SU-DHL-6 (cell line): ENCODE measurements at regions not wholly inside any gene's neighbourhood (a gene's known extent, or its start where the extent isn't known, plus 50 kb on each side); places are given as distances from the start of the nearest gene placed in this dataset.
A peak's percentile ranks its signal among the peaks of the same experiment; 100 is the strongest.

Experiments used
- H2AFZ ChIP-seq: fragments of 200-600 bp; sonication (generic); 2 replicates; pipeline ENCODE4 v1.6.1; 2014; ENCODE audit warnings: low read depth, mild to moderate bottlenecking, moderate library complexity, mixed read lengths, antibody characterized with exemption, low read length; ENCODE audit not compliant: severe bottlenecking
- H3F3A ChIP-seq: fragments of 200-600 bp; shearing (Covaris generic); 2 replicates; pipeline ENCODE4 v1.6.0; 2016; ENCODE audit warnings: antibody characterized with exemption, mild to moderate bottlenecking; ENCODE audit not compliant: insufficient read depth
- H3K27ac ChIP-seq: fragments of 200-600 bp; sonication (generic); 2 replicates; pipeline ENCODE4 v1.5.1; 2016; ENCODE audit warnings: low read depth, mild to moderate bottlenecking, low read length, moderate library complexity, mixed read lengths
- H3K27me3 ChIP-seq: fragments of 200-600 bp; sonication (generic), shearing (Covaris generic); 2 replicates; pipeline ENCODE4 v1.6.0; 2014; ENCODE audit warnings: mild to moderate bottlenecking, low read length
- H3K36me3 ChIP-seq: fragments of 200-600 bp; sonication (generic); 2 replicates; pipeline ENCODE4 v1.6.1; 2014; ENCODE audit warnings: mild to moderate bottlenecking, low read length, mixed read lengths
- H3K4me2 ChIP-seq: fragments of 300-600, 200-600 bp; shearing (Covaris generic), sonication (generic); 2 replicates; pipeline ENCODE4 v1.6.0; 2014; ENCODE audit warnings: low read length, low read depth, mild to moderate bottlenecking; ENCODE audit not compliant: poor library complexity, severe bottlenecking
- H3K4me3 ChIP-seq: fragments of 200-600 bp; sonication (generic); 2 replicates; pipeline ENCODE4 v1.5.1; 2014; ENCODE audit warnings: antibody characterized with exemption, low read length, mild to moderate bottlenecking, mixed read lengths; ENCODE audit not compliant: insufficient read depth, poor library complexity, severe bottlenecking
- H3K79me2 ChIP-seq: fragments of 200-600 bp; sonication (generic); 2 replicates; pipeline ENCODE4 v1.6.1; 2014; ENCODE audit warnings: mild to moderate bottlenecking, low read length, moderate library complexity; ENCODE audit not compliant: insufficient read depth
- H3K9ac ChIP-seq: fragments of 200-600 bp; sonication (generic); 2 replicates; pipeline ENCODE4 v1.7.0; 2014; ENCODE audit warnings: mild to moderate bottlenecking, low read length
- H3K9me2 ChIP-seq: fragments of 200-600 bp; sonication (generic); replicated peaks from 2 replicates; pipeline ENCODE4 v1.6.1; 2014; ENCODE audit warnings: low read length; ENCODE audit not compliant: insufficient read depth
- H3K9me3 ChIP-seq: fragments of 200-600 bp; sonication (generic); 2 replicates; pipeline ENCODE4 v1.6.1; 2014; ENCODE audit warnings: low read length, mixed read lengths; ENCODE audit not compliant: insufficient read depth
- H4K20me1 ChIP-seq: fragments of 200-600 bp; sonication (generic); 2 replicates; pipeline ENCODE4 v1.6.1; 2014; ENCODE audit warnings: low read depth, mild to moderate bottlenecking, antibody characterized with exemption, low read length, moderate library complexity, mixed read lengths
- EZH2phosphoT487 ChIP-seq: fragments of 200-600 bp; sonication (generic), shearing (Covaris generic); conservative IDR thresholded peaks from 2 replicates; pipeline ENCODE4 v1.6.1; 2018; ENCODE audit warnings: mild to moderate bottlenecking, antibody characterized with exemption, low read length, moderate library complexity, mixed read lengths
- TF ChIP-seq, protein P1 (sequence below): fragments of 200-600 bp; sonication (generic); IDR thresholded peaks from one replicate; pipeline ENCODE4 v1.5.1; 2017; ENCODE audit warnings: antibody characterized with exemption, mild to moderate bottlenecking, low read length, moderate library complexity; ENCODE audit not compliant: insufficient read depth, poor library complexity, severe bottlenecking

DNA sequence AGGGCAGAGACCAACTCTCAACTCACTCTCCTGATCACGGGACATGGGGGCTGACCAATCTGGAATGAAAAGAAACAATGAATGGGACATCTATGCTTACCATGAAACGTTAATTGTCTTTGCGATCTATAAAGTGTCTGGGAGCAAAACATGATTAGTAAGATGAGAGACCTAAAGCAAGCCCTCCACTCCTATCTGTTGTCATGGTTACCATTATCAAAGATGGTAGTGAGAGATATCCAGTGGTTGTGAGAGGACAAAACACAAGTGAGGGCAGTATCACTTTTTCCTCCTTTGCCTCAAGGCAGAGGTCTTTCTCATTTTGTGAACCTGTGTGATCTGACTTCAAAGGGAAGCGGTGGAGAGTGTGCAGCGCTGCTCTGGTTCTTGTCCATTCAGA is 130.1 kb downstream of the LSM5 start:
- H2AFZ ChIP-seq = no peak overlapping the region
- H3K4me2 ChIP-seq = no peak overlapping the region
- H3K36me3 ChIP-seq = no peaks in the 10 kb centered on the region
- H3K9me3 ChIP-seq = no peaks in the 10 kb centered on the region
- no peak overlapping the region for H3K4me3 ChIP-seq
- no peaks in the 10 kb centered on the region for H3K27me3 ChIP-seq
- H3F3A ChIP-seq = no peaks in the 10 kb centered on the region
- H3K27ac ChIP-seq = no peak overlapping the region
- no peak overlapping the region for H3K9ac ChIP-seq
- no peaks in the 10 kb centered on the region for H3K79me2 ChIP-seq
- no peaks in the 10 kb centered on the region for H4K20me1 ChIP-seq
- TF ChIP-seq, protein P1, sequence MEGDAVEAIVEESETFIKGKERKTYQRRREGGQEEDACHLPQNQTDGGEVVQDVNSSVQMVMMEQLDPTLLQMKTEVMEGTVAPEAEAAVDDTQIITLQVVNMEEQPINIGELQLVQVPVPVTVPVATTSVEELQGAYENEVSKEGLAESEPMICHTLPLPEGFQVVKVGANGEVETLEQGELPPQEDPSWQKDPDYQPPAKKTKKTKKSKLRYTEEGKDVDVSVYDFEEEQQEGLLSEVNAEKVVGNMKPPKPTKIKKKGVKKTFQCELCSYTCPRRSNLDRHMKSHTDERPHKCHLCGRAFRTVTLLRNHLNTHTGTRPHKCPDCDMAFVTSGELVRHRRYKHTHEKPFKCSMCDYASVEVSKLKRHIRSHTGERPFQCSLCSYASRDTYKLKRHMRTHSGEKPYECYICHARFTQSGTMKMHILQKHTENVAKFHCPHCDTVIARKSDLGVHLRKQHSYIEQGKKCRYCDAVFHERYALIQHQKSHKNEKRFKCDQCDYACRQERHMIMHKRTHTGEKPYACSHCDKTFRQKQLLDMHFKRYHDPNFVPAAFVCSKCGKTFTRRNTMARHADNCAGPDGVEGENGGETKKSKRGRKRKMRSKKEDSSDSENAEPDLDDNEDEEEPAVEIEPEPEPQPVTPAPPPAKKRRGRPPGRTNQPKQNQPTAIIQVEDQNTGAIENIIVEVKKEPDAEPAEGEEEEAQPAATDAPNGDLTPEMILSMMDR = no peak
- TF ChIP-seq EZH2phosphoT487 = no peak
- H3K9me2 ChIP-seq = no peaks in the 10 kb centered on the region

DNA sequence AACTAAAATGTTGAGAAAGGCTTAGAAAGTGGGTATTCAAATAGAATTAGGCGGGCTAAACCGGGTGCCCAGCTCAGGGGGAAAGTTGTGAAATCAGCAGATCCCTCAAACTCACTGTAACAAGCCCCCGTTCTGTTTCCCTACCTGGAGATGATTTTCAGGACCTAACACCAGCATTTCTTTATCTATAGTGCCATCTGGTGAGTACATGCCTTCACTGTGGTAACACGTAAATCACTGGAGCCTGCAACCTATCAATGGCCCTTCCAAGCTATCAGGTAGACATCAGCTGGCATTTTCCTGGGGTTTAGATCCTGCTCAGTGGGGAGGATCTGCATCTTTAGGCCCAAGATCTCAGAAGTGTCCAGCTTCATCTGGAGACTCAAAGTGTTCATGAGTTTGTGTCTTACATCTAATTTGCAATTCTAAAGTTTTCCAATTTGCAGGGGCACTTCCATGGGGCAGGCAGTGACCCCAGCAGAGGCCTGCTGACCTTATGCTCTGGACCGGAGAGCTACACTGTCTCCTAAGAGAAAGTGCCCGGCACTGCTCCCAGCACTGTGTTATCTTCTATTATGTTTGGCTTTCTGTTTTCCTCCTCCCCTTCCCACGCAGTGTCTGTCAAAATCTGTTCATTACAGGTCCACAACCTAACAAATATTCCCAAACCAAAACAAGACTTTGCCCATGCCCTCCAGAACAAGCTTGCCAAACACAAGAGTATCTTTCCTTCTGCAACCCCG is 132.5 kb downstream of the LSM5 start:
- Histone ChIP-seq H3K79me2 (no peaks in the 10 kb centered on the region), H3K9me2 (no peaks in the 10 kb centered on the region), H3K4me2 (no peak overlapping the region), H3K9me3 (no peaks in the 10 kb centered on the region), H3K27ac (no peak overlapping the region), H4K20me1 (no peaks in the 10 kb centered on the region), H2AFZ (no peak overlapping the region), H3K9ac (no peak overlapping the region), H3K36me3 (no peaks in the 10 kb centered on the region), H3K27me3 (no peaks in the 10 kb centered on the region), H3F3A (no peaks in the 10 kb centered on the region), H3K4me3 (no peak overlapping the region)
- no peak for TF ChIP-seq EZH2phosphoT487
- TF ChIP-seq, protein P1 = no peak

DNA sequence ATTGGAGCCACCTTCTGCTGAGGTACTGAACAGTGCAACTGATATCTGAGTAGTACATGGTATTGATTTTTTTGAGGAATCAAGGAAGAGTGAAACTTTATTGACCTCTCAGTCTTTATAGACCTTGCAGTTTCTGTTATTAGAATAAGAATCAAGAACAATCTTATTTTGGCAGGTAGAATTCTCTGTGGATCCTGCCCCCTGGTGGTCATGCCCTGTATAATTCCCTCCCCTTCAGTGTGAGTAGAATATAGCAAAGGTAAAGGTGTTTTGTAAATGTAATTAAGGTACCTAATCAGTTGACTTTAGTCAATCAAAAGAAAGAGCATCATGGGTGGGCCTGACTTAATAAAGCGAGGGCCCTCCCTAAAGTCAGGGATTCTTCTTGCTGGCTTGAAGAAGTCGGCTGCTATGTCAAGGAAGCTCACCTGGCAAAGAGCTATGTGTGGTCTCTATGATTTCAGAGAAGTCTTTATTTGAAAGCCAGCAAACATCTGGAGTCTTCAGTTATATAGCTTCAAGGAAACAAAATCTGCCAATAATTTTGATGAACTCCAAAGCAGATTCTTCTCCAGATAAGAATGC is 142.8 kb downstream of the LSM5 start:
- Histone ChIP-seq H3K9me2 (no peaks in the 10 kb centered on the region), H3K4me3 (no peak overlapping the region), H3K9me3 (no peaks in the 10 kb centered on the region), H3K79me2 (no peaks in the 10 kb centered on the region), H3F3A (no peaks in the 10 kb centered on the region), H3K36me3 (no peaks in the 10 kb centered on the region), H3K27ac (no peak overlapping the region), H2AFZ (no peak overlapping the region), H4K20me1 (no peaks in the 10 kb centered on the region), H3K9ac (no peak overlapping the region), H3K4me2 (no peak overlapping the region), H3K27me3 (no peaks in the 10 kb centered on the region)
- TF ChIP-seq, protein P1 = peak; percentile 99
- no peak for TF ChIP-seq EZH2phosphoT487
